Erythroblast (primary cell): ENCODE measurements at regions not wholly inside any gene's neighbourhood (a gene's known extent, or its start where the extent isn't known, plus 50 kb on each side); places are given as distances from the start of the nearest gene placed in this dataset.

Source experiments
- GATA1 ChIP-seq: IDR thresholded peaks from 2 replicates; pipeline ENCODE4 v1.6.1; 2011; ENCODE audit warnings: low read depth, mild to moderate bottlenecking, control low read depth, low read length, moderate library complexity
- POLR2A ChIP-seq: IDR thresholded peaks from 2 replicates; pipeline ENCODE4 v1.6.1; 2011; ENCODE audit warnings: mild to moderate bottlenecking, low read length

GRCh38 chr4:131382839-131383238 lies 1766.3 kb upstream of the PCDH10 start:
- TF ChIP-seq POLR2A, result no peak
- no peak for TF ChIP-seq GATA1
